Thyroid gland (tissue), 4 donors: ENCODE measurements at regions not wholly inside any gene's neighbourhood (a gene's known extent, or its start where the extent isn't known, plus 50 kb on each side); places are given as distances from the start of the nearest gene placed in this dataset.

Source experiments
- POLR2A ChIP-seq, 2 donors: fragments of 450-650 bp; IDR thresholded peaks; one replicate each; pipeline ENCODE4 v1.6.1; 2017; ENCODE audit warnings: antibody characterized with exemption in 2 of 2, mild to moderate bottlenecking in 2 of 2, moderate library complexity in 1 of 2
- TF ChIP-seq, protein P1 (sequence below), 6 experiments: fragments of 200-600 bp in 3 of 6; fragments of 450-650 bp in 3 of 6; sonication (generic) in 3 of 6; IDR thresholded peaks; one replicate each; pipeline ENCODE4 v1.5.1; 2016 to 2019; ENCODE audit warnings: antibody characterized with exemption in 6 of 6, mild to moderate bottlenecking in 2 of 6, inconsistent platforms in 1 of 6, moderate library complexity in 1 of 6

DNA sequence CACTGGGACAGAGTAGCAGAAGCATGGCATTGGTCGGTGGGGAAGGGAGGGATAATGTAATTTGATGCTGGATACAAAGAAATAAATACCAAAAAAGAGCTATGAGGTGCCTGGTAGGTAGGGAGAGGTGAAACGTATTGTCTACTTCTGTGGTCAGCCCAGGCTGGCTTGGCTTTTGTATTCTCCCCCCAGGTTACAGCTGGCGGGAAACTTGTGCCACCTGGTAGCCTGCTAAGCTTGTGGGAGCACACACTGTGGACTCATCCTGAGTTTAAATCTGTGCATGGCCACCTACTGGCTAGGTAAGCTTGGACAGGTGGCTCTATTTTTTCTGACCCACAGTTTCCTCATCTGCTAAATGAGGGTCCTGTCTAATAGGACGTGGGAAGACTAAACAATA is 165.2 kb upstream of the E2F8 start:
- TF ChIP-seq, protein P1, sequence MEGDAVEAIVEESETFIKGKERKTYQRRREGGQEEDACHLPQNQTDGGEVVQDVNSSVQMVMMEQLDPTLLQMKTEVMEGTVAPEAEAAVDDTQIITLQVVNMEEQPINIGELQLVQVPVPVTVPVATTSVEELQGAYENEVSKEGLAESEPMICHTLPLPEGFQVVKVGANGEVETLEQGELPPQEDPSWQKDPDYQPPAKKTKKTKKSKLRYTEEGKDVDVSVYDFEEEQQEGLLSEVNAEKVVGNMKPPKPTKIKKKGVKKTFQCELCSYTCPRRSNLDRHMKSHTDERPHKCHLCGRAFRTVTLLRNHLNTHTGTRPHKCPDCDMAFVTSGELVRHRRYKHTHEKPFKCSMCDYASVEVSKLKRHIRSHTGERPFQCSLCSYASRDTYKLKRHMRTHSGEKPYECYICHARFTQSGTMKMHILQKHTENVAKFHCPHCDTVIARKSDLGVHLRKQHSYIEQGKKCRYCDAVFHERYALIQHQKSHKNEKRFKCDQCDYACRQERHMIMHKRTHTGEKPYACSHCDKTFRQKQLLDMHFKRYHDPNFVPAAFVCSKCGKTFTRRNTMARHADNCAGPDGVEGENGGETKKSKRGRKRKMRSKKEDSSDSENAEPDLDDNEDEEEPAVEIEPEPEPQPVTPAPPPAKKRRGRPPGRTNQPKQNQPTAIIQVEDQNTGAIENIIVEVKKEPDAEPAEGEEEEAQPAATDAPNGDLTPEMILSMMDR (IDR thresholded peaks at IDR 0.05) = no peak
- TF ChIP-seq POLR2A (IDR thresholded peaks at IDR 0.05) = no peak
